NCI-H187 (cell line): ENCODE measurements at regions not wholly inside any gene's neighbourhood (a gene's known extent, or its start where the extent isn't known, plus 50 kb on each side); places are given as distances from the start of the nearest gene placed in this dataset.

ENCODE experiments used
- DNase-seq, 2 experiments: peaks; one replicate each; lab custom pipeline; 2025; lab: John Stamatoyannopoulos, UW

GRCh38 chr2:41400088-41400665 is 647.6 kb upstream of the PKDCC start:
- DNase-seq, result no peak

GRCh38 chr2:41405441-41405840 is 642.4 kb upstream of the PKDCC start:
- DNase-seq, result no peak

GRCh38 chr2:41409328-41409727 is 638.5 kb upstream of the PKDCC start:
- DNase-seq, result no peak

- no peak for DNase-seq
These were observed 637.8 kb upstream of the PKDCC start for GRCh38 chr2:41410011-41410410.

- no peak for DNase-seq
These were observed 633.9 kb upstream of the PKDCC start for GRCh38 chr2:41413813-41414485.

GRCh38 chr2:41414486-41415230 is 633.2 kb upstream of the PKDCC start:
- DNase-seq, result peak in 1 of 2 experiments; percentile 28

GRCh38 chr2:41417511-41417910 is 630.3 kb upstream of the PKDCC start:
- DNase-seq, result no peak

GRCh38 chr2:41420219-41420618 is 627.6 kb upstream of the PKDCC start:
- DNase-seq, result no peak

GRCh38 chr2:41420872-41421271 is 626.9 kb upstream of the PKDCC start:
- no peak for DNase-seq

- peak; percentile 36 to 66 for DNase-seq
These were observed 616.1 kb upstream of the PKDCC start for GRCh38 chr2:41431756-41432155.

- DNase-seq, result no peak
These were observed 615.4 kb upstream of the PKDCC start for GRCh38 chr2:41432459-41432858.

- DNase-seq, result no peak
These were observed 612.8 kb upstream of the PKDCC start for GRCh38 chr2:41434991-41435390.

GRCh38 chr2:41441958-41442357 is 605.9 kb upstream of the PKDCC start:
- no peak for DNase-seq

GRCh38 chr2:41445865-41446264 is 602.0 kb upstream of the PKDCC start:
- DNase-seq, result no peak

GRCh38 chr2:41446266-41446665 is 601.6 kb upstream of the PKDCC start:
- no peak for DNase-seq

- DNase-seq, result no peak
These were observed 599.6 kb upstream of the PKDCC start for GRCh38 chr2:41448221-41448620.

GRCh38 chr2:41457026-41457425 is 590.8 kb upstream of the PKDCC start:
- DNase-seq, result no peak

GRCh38 chr2:41460661-41461060 is 587.2 kb upstream of the PKDCC start:
- DNase-seq, result no peak

- no peak for DNase-seq
These were observed 583.4 kb upstream of the PKDCC start for GRCh38 chr2:41464395-41464794.

GRCh38 chr2:41475959-41476358 is 571.9 kb upstream of the PKDCC start:
- no peak for DNase-seq

- no peak for DNase-seq
These were observed 565.2 kb upstream of the PKDCC start for GRCh38 chr2:41482659-41483058.

- no peak for DNase-seq
These were observed 564.6 kb upstream of the PKDCC start for GRCh38 chr2:41483226-41483625.
